H1 (cell line): ENCODE measurements at regions not wholly inside any gene's neighbourhood (a gene's known extent, or its start where the extent isn't known, plus 50 kb on each side); places are given as distances from the start of the nearest gene placed in this dataset.

Experiments
- CTCF ChIA-PET: fragments of 300-600 bp; sonication (Branson Sonifier 250); formaldehyde crosslinking; loops from one replicate; lab custom pipeline; 2021; ENCODE audit not compliant: partially characterized antibody; lab: Charles Lee
- POLR2A ChIA-PET: fragments of 300-600 bp; sonication (Branson Sonifier 250); formaldehyde crosslinking; loops from one replicate; lab custom pipeline; 2021; ENCODE audit warnings: inconsistent platforms; ENCODE audit not compliant: partially characterized antibody; lab: Charles Lee
- DNase-seq, 2 experiments: peaks; one replicate each; pipeline versions ENCODE4 v3.0.0 to v3.0.0-alpha.2; 2010 to 2022; ENCODE audit warnings: low spot score in 2 of 2, low read depth in 1 of 2, mixed read lengths in 1 of 2
- FAIRE-seq: peaks from 2 replicates; lab custom pipeline; 2011; peaks lifted over from hg19 to GRCh38; lab: Jason Lieb, UNC
- H2AFZ ChIP-seq: 2 replicates; pipeline ENCODE4 v1.8.1; 2012; ENCODE audit warnings: low read length, inconsistent platforms
- H2AK5ac ChIP-seq: 2 replicates; pipeline ENCODE4 v1.6.1; 2013; ENCODE audit warnings: low read depth, low read length
- H2BK120ac ChIP-seq: replicated peaks from 2 replicates; pipeline ENCODE3; 2013; ENCODE audit warnings: low read depth, low read length, inconsistent platforms
- H2BK12ac ChIP-seq: 2 replicates; pipeline ENCODE4 v1.6.1; 2013; ENCODE audit warnings: low read depth, low read length
- H2BK15ac ChIP-seq: 2 replicates; pipeline ENCODE4 v1.6.1; 2013; ENCODE audit warnings: low read length
- H2BK20ac ChIP-seq: 2 replicates; pipeline ENCODE4 v1.6.1; 2013; ENCODE audit warnings: low read length
- H2BK5ac ChIP-seq: 2 replicates; pipeline ENCODE4 v1.6.1; 2013; ENCODE audit warnings: low read depth, low read length
- H3K14ac ChIP-seq: 2 replicates; pipeline ENCODE4 v1.6.1; 2013; ENCODE audit warnings: inconsistent platforms; ENCODE audit not compliant: insufficient read length
- H3K18ac ChIP-seq: 2 replicates; pipeline ENCODE4 v1.6.1; 2013; ENCODE audit warnings: low read length; ENCODE audit errors: extremely low read depth
- H3K23ac ChIP-seq: 2 replicates; pipeline ENCODE4 v1.6.1; 2013; ENCODE audit warnings: inconsistent platforms; ENCODE audit not compliant: insufficient read length
- H3K23me2 ChIP-seq: 2 replicates; pipeline ENCODE4 v1.6.1; 2013; ENCODE audit warnings: low read depth, low read length
- H3K27ac ChIP-seq: 2 replicates; pipeline ENCODE4 v1.6.1; 2011; ENCODE audit warnings: low read depth, low read length, inconsistent platforms
- H3K27me3 ChIP-seq, 4 experiments: replicated peaks in 1 of 4; 1 replicate in 1 of 4; 2 replicates in 3 of 4; pipeline versions ENCODE4 v1.6.1 to v1.8.1; 2011 to 2013; ENCODE audit warnings: low read length in 3 of 4, mild to moderate bottlenecking in 3 of 4, inconsistent platforms in 2 of 4, mixed read lengths in 2 of 4, moderate library complexity in 1 of 4; ENCODE audit not compliant: control insufficient read depth in 3 of 4, insufficient read depth in 3 of 4; ENCODE audit errors: extremely low read depth in 1 of 4
- H3K36me3 ChIP-seq, 4 experiments: 2 replicates each; pipeline versions ENCODE4 v1.6.1 to v1.8.1; 2011 to 2013; ENCODE audit warnings: mild to moderate bottlenecking in 4 of 4, low read length in 3 of 4, moderate library complexity in 2 of 4, control low read depth in 1 of 4, inconsistent platforms in 1 of 4; ENCODE audit not compliant: insufficient read depth in 4 of 4, control insufficient read depth in 2 of 4
- H3K4ac ChIP-seq: replicated peaks from 2 replicates; pipeline ENCODE3; 2013; ENCODE audit warnings: low read length, low read depth, mixed read lengths, inconsistent platforms; ENCODE audit not compliant: insufficient read length
- H3K4me1 ChIP-seq, 4 experiments: replicated peaks in 1 of 4; 1 replicate in 1 of 4; 2 replicates in 3 of 4; pipeline versions ENCODE4 v1.6.1 to v1.8.1; 2011 to 2013; ENCODE audit warnings: low read length in 3 of 4, inconsistent platforms in 2 of 4, mixed read lengths in 1 of 4; ENCODE audit not compliant: insufficient read depth in 4 of 4, control insufficient read depth in 3 of 4
- H3K4me2 ChIP-seq, 2 experiments: 2 replicates each; pipeline versions ENCODE4 v1.6.1 to v1.8.1; 2011 to 2013; ENCODE audit warnings: low read depth in 2 of 2, low read length in 2 of 2, control low read depth in 1 of 2, inconsistent platforms in 1 of 2, mild to moderate bottlenecking in 1 of 2; ENCODE audit not compliant: insufficient read depth in 1 of 2
- H3K4me3 ChIP-seq, 4 experiments: fragments of 200-600, 300-600 bp in 1 of 4; sonication (generic), shearing (Covaris generic), sonication (Bioruptor Twin) in 1 of 4; 2 replicates each; pipeline versions ENCODE4 v1.5.1 to v1.8.1; 2011 to 2016; ENCODE audit warnings: low read length in 4 of 4, low read depth in 3 of 4, control low read depth in 2 of 4, inconsistent platforms in 2 of 4, mild to moderate bottlenecking in 2 of 4, mixed read lengths in 1 of 4, moderate library complexity in 1 of 4; ENCODE audit not compliant: insufficient read depth in 2 of 4; ENCODE audit errors: extremely low read depth in 1 of 4
- H3K56ac ChIP-seq: replicated peaks from 2 replicates; pipeline ENCODE3; 2013; ENCODE audit warnings: low read depth, mild to moderate bottlenecking, mixed read lengths, low read length, inconsistent platforms; ENCODE audit not compliant: insufficient read length
- H3K79me1 ChIP-seq: 2 replicates; pipeline ENCODE4 v1.6.1; 2013; ENCODE audit warnings: low read depth, low read length, control low read depth
- H3K79me2 ChIP-seq, 2 experiments: 2 replicates each; pipeline versions ENCODE4 v1.6.1 to v1.8.1; 2012 to 2013; ENCODE audit warnings: low read length in 2 of 2, mild to moderate bottlenecking in 2 of 2, inconsistent platforms in 1 of 2; ENCODE audit not compliant: insufficient read depth in 2 of 2, control insufficient read depth in 1 of 2
- H3K9ac ChIP-seq, 4 experiments: replicated peaks in 1 of 4; 1 replicate in 1 of 4; 2 replicates in 3 of 4; pipeline versions ENCODE4 v1.6.1 to v1.8.1; 2011 to 2013; ENCODE audit warnings: low read depth in 3 of 4, low read length in 3 of 4, control low read depth in 2 of 4, mild to moderate bottlenecking in 2 of 4, moderate library complexity in 2 of 4, inconsistent platforms in 1 of 4; ENCODE audit errors: extremely low read depth in 1 of 4
- H3K9me3 ChIP-seq, 2 experiments: 2 replicates each; pipeline versions ENCODE4 v1.6.1 to v1.8.1; 2012 to 2013; ENCODE audit warnings: mild to moderate bottlenecking in 2 of 2, moderate library complexity in 2 of 2, control low read depth in 1 of 2, inconsistent platforms in 1 of 2, low read depth in 1 of 2, low read length in 1 of 2, mixed read lengths in 1 of 2; ENCODE audit not compliant: insufficient read depth in 2 of 2
- H4K20me1 ChIP-seq, 2 experiments: replicated peaks in 1 of 2; 2 replicates each; pipeline versions ENCODE3 to v1.8.1; 2011 to 2013; ENCODE audit warnings: inconsistent platforms in 2 of 2, low read length in 2 of 2, mild to moderate bottlenecking in 1 of 2; ENCODE audit not compliant: insufficient read depth in 2 of 2, control insufficient read depth in 1 of 2
- H4K5ac ChIP-seq: 2 replicates; pipeline ENCODE4 v1.6.1; 2013; ENCODE audit warnings: low read length, low read depth, mixed read lengths, inconsistent platforms; ENCODE audit not compliant: insufficient read length
- H4K8ac ChIP-seq: 2 replicates; pipeline ENCODE4 v1.8.0; 2013; ENCODE audit warnings: mild to moderate bottlenecking, moderate library complexity, low read length, inconsistent platforms; ENCODE audit not compliant: insufficient read depth; ENCODE audit errors: extremely low read depth
- H4K91ac ChIP-seq: replicated peaks from 2 replicates; pipeline ENCODE3; 2013; ENCODE audit warnings: low read length, mixed read lengths, inconsistent platforms; ENCODE audit not compliant: insufficient read length
- CREB1 ChIP-seq: IDR thresholded peaks from 2 replicates; pipeline ENCODE4 v1.6.1; 2012; ENCODE audit warnings: inconsistent platforms
- EGR1 ChIP-seq: IDR thresholded peaks from 2 replicates; pipeline ENCODE4 v1.6.1; 2011; ENCODE audit warnings: low read depth, low read length, borderline replicate concordance
- GABPA ChIP-seq: IDR thresholded peaks from 2 replicates; pipeline ENCODE4 v1.6.1; 2011; ENCODE audit warnings: mild to moderate bottlenecking, low read length, moderate library complexity, borderline replicate concordance; ENCODE audit not compliant: insufficient read depth
- GTF2F1 ChIP-seq: IDR thresholded peaks from 2 replicates; pipeline ENCODE4 v1.6.1; 2012; ENCODE audit warnings: low read depth, low read length, improper control_type of control experiment, borderline replicate concordance
- KDM1A ChIP-seq: fragments of 200-600, 300-600 bp; sonication (generic); IDR thresholded peaks from 2 replicates; pipeline ENCODE4 v1.7.1; 2016; ENCODE audit warnings: mild to moderate bottlenecking, low read length, borderline replicate concordance
- RAD21 ChIP-seq, 2 experiments: IDR thresholded peaks in 1 of 2; conservative IDR thresholded peaks in 1 of 2; 2 replicates each; pipeline ENCODE4 v1.6.1; 2011; ENCODE audit warnings: low read depth in 2 of 2, low read length in 2 of 2, improper control_type of control experiment in 1 of 2, inconsistent platforms in 1 of 2, mild to moderate bottlenecking in 1 of 2, moderate library complexity in 1 of 2
- RXRA ChIP-seq: IDR thresholded peaks from 2 replicates; pipeline ENCODE4 v1.6.1; 2011; ENCODE audit warnings: low read depth, mild to moderate bottlenecking, low read length, moderate library complexity; ENCODE audit not compliant: insufficient read depth
- SP4 ChIP-seq: IDR thresholded peaks from 2 replicates; pipeline ENCODE4 v1.6.1; 2012; ENCODE audit warnings: low read length, inconsistent platforms
- TBP ChIP-seq: IDR thresholded peaks from 2 replicates; pipeline ENCODE4 v1.6.1; 2011; ENCODE audit warnings: low read depth, low read length, improper control_type of control experiment
- TEAD4 ChIP-seq: IDR thresholded peaks from 2 replicates; pipeline ENCODE4 v1.6.1; 2012; ENCODE audit warnings: low read depth, low read length, inconsistent platforms, mixed read lengths
- WGBS, 2 experiments: shearing (Covaris generic) in 1 of 2; methylation state at CpG; one replicate each; pipeline versions ENCODE4 v1.1.6 to v1.1.7; 2013 to 2015; ENCODE audit warnings: low lambda C conversion rate in 2 of 2, mixed read lengths in 2 of 2, inconsistent platforms in 1 of 2, low coverage in 1 of 2, missing lambda C conversion rate in 1 of 2; ENCODE audit not compliant: insufficient replicate concordance in 2 of 2, insufficient coverage in 1 of 2, insufficient read length in 1 of 2; ENCODE audit errors: extremely low coverage in 1 of 2, missing lambda C conversion rate in 1 of 2; 5-methylcytosine and 5-hydroxymethylcytosine counted together
- TF ChIP-seq, protein P1 (sequence below), 3 experiments: IDR thresholded peaks; 1 replicate in 2 of 3; 2 replicates in 1 of 3; pipeline versions ENCODE4 v1.5.1 to v1.6.1; 2011; ENCODE audit warnings: low read length in 3 of 3, mild to moderate bottlenecking in 3 of 3, inconsistent platforms in 2 of 3, low read depth in 1 of 3, moderate library complexity in 1 of 3; ENCODE audit not compliant: insufficient read depth in 1 of 3; ENCODE audit errors: control extremely low read depth in 1 of 3
- TF ChIP-seq, protein P2 (sequence below): IDR thresholded peaks from 2 replicates; pipeline ENCODE4 v1.6.1; 2012; ENCODE audit warnings: inconsistent platforms

DNA sequence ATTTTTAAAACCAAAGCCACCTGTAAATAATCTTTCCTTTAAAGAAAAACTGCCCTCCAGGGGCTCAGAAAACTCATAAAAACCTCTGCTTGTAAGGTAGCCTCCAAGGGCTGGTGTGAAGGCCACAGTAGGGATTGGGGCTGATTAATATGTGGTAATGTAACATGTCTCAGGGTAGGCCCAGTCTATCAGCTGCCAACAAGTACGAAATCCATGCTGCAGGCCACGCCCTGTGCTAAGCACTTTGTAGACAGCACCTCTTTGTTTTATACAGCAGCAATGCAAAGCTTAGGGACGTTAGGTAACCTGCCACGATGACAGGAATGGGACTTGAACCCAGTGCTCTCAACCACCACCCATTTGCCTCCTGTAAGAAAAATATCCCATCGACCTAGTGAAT is 65.6 kb upstream of the PRICKLE2 start:
- Histone ChIP-seq H2BK5ac (no peak overlapping the region), H2BK12ac (no peak overlapping the region), H3K4me3 (no peak overlapping the region), H3K14ac (no peak overlapping the region), H3K18ac (no peak overlapping the region), H2BK15ac (no peak overlapping the region), H3K27ac (no peak overlapping the region), H3K79me2 (no peaks in the 10 kb centered on the region), H3K27me3 (no peaks in the 10 kb centered on the region), H3K23me2 (no peaks in the 10 kb centered on the region), H4K5ac (no peak overlapping the region), H4K8ac (no peak overlapping the region), H2BK120ac (no peak overlapping the region), H3K4me1 (no peaks in the 10 kb centered on the region), H2AFZ (no peak overlapping the region), H3K9me3 (no peaks in the 10 kb centered on the region), H2AK5ac (no peak overlapping the region), H3K4ac (no peak overlapping the region), H3K36me3 (no peaks in the 10 kb centered on the region), H3K56ac (no peak overlapping the region), H4K20me1 (no peaks in the 10 kb centered on the region), H3K79me1 (no peaks in the 10 kb centered on the region), H4K91ac (no peak overlapping the region), H3K23ac (no peak overlapping the region), H3K9ac (no peak overlapping the region), H2BK20ac (no peak overlapping the region), H3K4me2 (no peak overlapping the region)
- POLR2A ChIA-PET: no interaction called here
- DNase-seq (no peak), FAIRE-seq (no peak)
- CTCF ChIA-PET: no interaction called here
- 84% methylated on average over 5 of the region's 5 CpGs; no CpG with 5 or more reads in 1 of the 2 experiments for WGBS, 2 experiments
- no peak for TF ChIP-seq TEAD4
- TF ChIP-seq TBP: no peak
- no peak for TF ChIP-seq EGR1
- TF ChIP-seq, protein P1, sequence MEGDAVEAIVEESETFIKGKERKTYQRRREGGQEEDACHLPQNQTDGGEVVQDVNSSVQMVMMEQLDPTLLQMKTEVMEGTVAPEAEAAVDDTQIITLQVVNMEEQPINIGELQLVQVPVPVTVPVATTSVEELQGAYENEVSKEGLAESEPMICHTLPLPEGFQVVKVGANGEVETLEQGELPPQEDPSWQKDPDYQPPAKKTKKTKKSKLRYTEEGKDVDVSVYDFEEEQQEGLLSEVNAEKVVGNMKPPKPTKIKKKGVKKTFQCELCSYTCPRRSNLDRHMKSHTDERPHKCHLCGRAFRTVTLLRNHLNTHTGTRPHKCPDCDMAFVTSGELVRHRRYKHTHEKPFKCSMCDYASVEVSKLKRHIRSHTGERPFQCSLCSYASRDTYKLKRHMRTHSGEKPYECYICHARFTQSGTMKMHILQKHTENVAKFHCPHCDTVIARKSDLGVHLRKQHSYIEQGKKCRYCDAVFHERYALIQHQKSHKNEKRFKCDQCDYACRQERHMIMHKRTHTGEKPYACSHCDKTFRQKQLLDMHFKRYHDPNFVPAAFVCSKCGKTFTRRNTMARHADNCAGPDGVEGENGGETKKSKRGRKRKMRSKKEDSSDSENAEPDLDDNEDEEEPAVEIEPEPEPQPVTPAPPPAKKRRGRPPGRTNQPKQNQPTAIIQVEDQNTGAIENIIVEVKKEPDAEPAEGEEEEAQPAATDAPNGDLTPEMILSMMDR (IDR thresholded peaks at IDR 0.05; ENCODE audit: control extremely low read depth in 1 of 3, insufficient read depth in 1 of 3, low read depth in 1 of 3, low read length in 3 of 3): no peak
- no peak for TF ChIP-seq RXRA
- TF ChIP-seq KDM1A: no peak
- no peak for TF ChIP-seq SP4
- TF ChIP-seq RAD21 (IDR thresholded peaks at IDR 0.05 in 1 of 2, conservative IDR thresholded peaks at IDR 0.05 in 1 of 2; ENCODE audit: low read depth in 2 of 2, low read length in 2 of 2): no peak
- TF ChIP-seq GABPA: no peak
- TF ChIP-seq GTF2F1: no peak
- TF ChIP-seq, protein P2, sequence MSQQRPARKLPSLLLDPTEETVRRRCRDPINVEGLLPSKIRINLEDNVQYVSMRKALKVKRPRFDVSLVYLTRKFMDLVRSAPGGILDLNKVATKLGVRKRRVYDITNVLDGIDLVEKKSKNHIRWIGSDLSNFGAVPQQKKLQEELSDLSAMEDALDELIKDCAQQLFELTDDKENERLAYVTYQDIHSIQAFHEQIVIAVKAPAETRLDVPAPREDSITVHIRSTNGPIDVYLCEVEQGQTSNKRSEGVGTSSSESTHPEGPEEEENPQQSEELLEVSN: no peak
- no peak for TF ChIP-seq CREB1
